ENCODE measurements at regions not wholly inside any gene's neighbourhood (a gene's known extent, or its start where the extent isn't known, plus 50 kb on each side); places are given as distances from the start of the nearest gene placed in this dataset.

DNA sequence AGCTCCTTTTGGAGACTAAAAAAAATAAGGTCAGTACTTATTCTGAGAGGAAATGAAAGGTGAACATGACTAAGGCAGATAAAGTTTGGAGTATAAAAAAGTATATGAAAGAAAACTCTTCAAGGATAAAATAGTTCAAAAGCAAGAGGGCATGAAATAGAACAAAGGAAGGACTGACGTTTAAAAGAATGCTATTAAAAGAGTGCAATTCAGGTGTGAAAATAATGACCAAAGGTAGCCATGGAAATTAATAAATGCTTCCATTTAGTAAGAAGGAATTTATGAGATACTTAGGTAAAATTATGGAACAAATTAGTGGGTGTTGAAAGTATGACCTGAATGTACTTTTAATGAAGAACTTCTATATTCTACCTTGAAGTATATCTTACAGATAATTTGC, 128.2 kb upstream of the WDFY3 start:
- Mint-ChIP-seq H3K9me3 (ENCODE audit: unreplicated experiment) (peaks cover 2% of the 10 kb centered on the region), H3K4me1 (ENCODE audit: low read depth, unreplicated experiment) (no peaks in the 10 kb centered on the region), H3K36me3 (ENCODE audit: low read depth, unreplicated experiment) (no peaks in the 10 kb centered on the region), H3K4me3 (ENCODE audit: unreplicated experiment) (no peak overlapping the region), H3K27me3 (ENCODE audit: low read depth, unreplicated experiment) (no peaks in the 10 kb centered on the region), H3K27ac (ENCODE audit: unreplicated experiment) (no peak overlapping the region)
- H3K4me3 ChIP-seq (ENCODE audit: insufficient read depth, low read depth, low read length) = no peak overlapping the region
- H3K4me2 ChIP-seq (ENCODE audit: low read length) = no peak overlapping the region
- no peaks in the 10 kb centered on the region for H3K4me1 ChIP-seq (ENCODE audit: insufficient read depth, low read length)
- no peaks in the 10 kb centered on the region for H4K20me1 ChIP-seq (ENCODE audit: insufficient read depth, low read length)
- H3K27me3 ChIP-seq (ENCODE audit: insufficient read depth, low read length) = no peaks in the 10 kb centered on the region
- no peak overlapping the region for H2AFZ ChIP-seq (ENCODE audit: low read depth, low read length)
- H3K79me2 ChIP-seq (ENCODE audit: insufficient read depth, low read length) = no peaks in the 10 kb centered on the region
- H3K9me3 ChIP-seq (ENCODE audit: insufficient read depth, low read depth, low read length) = no peaks in the 10 kb centered on the region
- TF ChIP-seq, protein P1, sequence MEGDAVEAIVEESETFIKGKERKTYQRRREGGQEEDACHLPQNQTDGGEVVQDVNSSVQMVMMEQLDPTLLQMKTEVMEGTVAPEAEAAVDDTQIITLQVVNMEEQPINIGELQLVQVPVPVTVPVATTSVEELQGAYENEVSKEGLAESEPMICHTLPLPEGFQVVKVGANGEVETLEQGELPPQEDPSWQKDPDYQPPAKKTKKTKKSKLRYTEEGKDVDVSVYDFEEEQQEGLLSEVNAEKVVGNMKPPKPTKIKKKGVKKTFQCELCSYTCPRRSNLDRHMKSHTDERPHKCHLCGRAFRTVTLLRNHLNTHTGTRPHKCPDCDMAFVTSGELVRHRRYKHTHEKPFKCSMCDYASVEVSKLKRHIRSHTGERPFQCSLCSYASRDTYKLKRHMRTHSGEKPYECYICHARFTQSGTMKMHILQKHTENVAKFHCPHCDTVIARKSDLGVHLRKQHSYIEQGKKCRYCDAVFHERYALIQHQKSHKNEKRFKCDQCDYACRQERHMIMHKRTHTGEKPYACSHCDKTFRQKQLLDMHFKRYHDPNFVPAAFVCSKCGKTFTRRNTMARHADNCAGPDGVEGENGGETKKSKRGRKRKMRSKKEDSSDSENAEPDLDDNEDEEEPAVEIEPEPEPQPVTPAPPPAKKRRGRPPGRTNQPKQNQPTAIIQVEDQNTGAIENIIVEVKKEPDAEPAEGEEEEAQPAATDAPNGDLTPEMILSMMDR (IDR thresholded peaks at IDR 0.05; ENCODE audit: insufficient read depth, low read depth, low read length) = no peak
- TF ChIP-seq EZH2 (IDR thresholded peaks at IDR 0.05; ENCODE audit: insufficient read depth, low read length) = no peak
- no peak for DNase-seq (ENCODE audit: low read depth)
- FAIRE-seq = no peak
- no peak overlapping the region for H3K27ac ChIP-seq (ENCODE audit: low read depth, low read length)
- no peaks in the 10 kb centered on the region for H3K36me3 ChIP-seq (ENCODE audit: insufficient read depth, low read length)
- no peak overlapping the region for H3K9ac ChIP-seq (ENCODE audit: low read length)

DNA sequence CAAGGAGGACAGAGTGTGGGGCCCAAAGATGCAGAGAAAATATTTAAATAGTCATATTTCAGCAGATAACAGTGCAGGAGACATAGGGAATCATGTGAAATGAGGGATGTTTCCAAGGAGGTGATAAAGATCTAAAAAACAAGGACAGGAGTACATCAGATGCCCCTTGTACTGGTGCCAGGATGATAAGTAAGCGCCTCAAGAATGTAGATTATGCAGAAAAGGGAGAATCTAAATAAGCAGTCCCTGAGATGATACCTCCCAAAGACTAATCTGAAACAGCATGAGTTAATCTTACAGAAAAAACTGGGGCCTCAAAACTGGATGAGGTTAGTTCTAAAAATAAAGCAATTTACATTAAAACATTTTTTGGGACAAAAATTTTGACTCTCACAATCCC, 136.1 kb upstream of the WDFY3 start:
- Mint-ChIP-seq H3K4me1 (ENCODE audit: low read depth, unreplicated experiment) (peaks cover 2% of the 10 kb centered on the region), H3K9me3 (ENCODE audit: unreplicated experiment) (no peaks in the 10 kb centered on the region), H3K36me3 (ENCODE audit: low read depth, unreplicated experiment) (no peaks in the 10 kb centered on the region), H3K27ac (ENCODE audit: unreplicated experiment) (no peak overlapping the region), H3K4me3 (ENCODE audit: unreplicated experiment) (no peak overlapping the region), H3K27me3 (ENCODE audit: low read depth, unreplicated experiment) (peaks cover 5% of the 10 kb centered on the region)
- Histone ChIP-seq H3K27ac (ENCODE audit: low read depth, low read length) (no peak overlapping the region), H4K20me1 (ENCODE audit: insufficient read depth, low read length) (no peaks in the 10 kb centered on the region), H3K4me2 (ENCODE audit: low read length) (no peak overlapping the region), H2AFZ (ENCODE audit: low read depth, low read length) (no peak overlapping the region), H3K4me3 (ENCODE audit: insufficient read depth, low read depth, low read length) (no peak overlapping the region), H3K9ac (ENCODE audit: low read length) (no peak overlapping the region), H3K79me2 (ENCODE audit: insufficient read depth, low read length) (no peaks in the 10 kb centered on the region), H3K27me3 (ENCODE audit: insufficient read depth, low read length) (no peaks in the 10 kb centered on the region), H3K9me3 (ENCODE audit: insufficient read depth, low read depth, low read length) (no peaks in the 10 kb centered on the region), H3K36me3 (ENCODE audit: insufficient read depth, low read length) (no peaks in the 10 kb centered on the region), H3K4me1 (ENCODE audit: insufficient read depth, low read length) (no peaks in the 10 kb centered on the region)
- TF ChIP-seq, protein P1 (IDR thresholded peaks at IDR 0.05; ENCODE audit: insufficient read depth, low read depth, low read length) = no peak
- TF ChIP-seq EZH2 (IDR thresholded peaks at IDR 0.05; ENCODE audit: insufficient read depth, low read length) = no peak
- DNase-seq (ENCODE audit: low read depth) = no peak
- no peak for FAIRE-seq

DNA sequence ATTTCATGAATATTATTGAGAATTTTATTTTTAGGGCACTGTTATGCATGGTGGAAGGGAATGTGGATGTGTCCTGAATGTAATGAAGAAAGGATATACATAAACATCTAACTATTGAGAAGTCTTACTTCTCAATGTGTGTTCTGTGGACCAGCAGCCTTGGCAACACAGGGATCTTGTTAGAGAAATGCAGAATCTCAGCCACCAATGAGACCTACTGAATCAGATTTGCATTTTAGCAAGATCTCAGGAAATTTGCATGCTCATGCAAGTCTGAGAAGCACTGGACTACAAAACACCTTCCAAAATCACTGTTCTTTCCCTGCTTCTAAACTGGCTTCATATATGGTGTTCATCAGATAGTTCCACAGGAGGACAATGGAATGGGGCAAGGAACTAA, 139.7 kb upstream of the WDFY3 start:
- no peaks in the 10 kb centered on the region for H3K27me3 ChIP-seq (ENCODE audit: insufficient read depth, low read length)
- no peaks in the 10 kb centered on the region for H3K36me3 ChIP-seq (ENCODE audit: insufficient read depth, low read length)
- FAIRE-seq = no peak
- no peak overlapping the region for H3K4me3 ChIP-seq (ENCODE audit: insufficient read depth, low read depth, low read length)
- no peaks in the 10 kb centered on the region for H3K9me3 ChIP-seq (ENCODE audit: insufficient read depth, low read depth, low read length)
- no peak overlapping the region for H3K9ac ChIP-seq (ENCODE audit: low read length)
- no peak overlapping the region for H3K4me2 ChIP-seq (ENCODE audit: low read length)
- Mint-ChIP-seq H3K27me3 (ENCODE audit: low read depth, unreplicated experiment) (peaks cover 5% of the 10 kb centered on the region), H3K4me1 (ENCODE audit: low read depth, unreplicated experiment) (peaks cover 6% of the 10 kb centered on the region), H3K36me3 (ENCODE audit: low read depth, unreplicated experiment) (no peaks in the 10 kb centered on the region), H3K9me3 (ENCODE audit: unreplicated experiment) (no peaks in the 10 kb centered on the region), H3K4me3 (ENCODE audit: unreplicated experiment) (no peak overlapping the region), H3K27ac (ENCODE audit: unreplicated experiment) (no peak overlapping the region)
- no peak for DNase-seq (ENCODE audit: low read depth)
- TF ChIP-seq, protein P1 (IDR thresholded peaks at IDR 0.05; ENCODE audit: insufficient read depth, low read depth, low read length) = no peak
- no peak for TF ChIP-seq EZH2 (IDR thresholded peaks at IDR 0.05; ENCODE audit: insufficient read depth, low read length)
- no peak overlapping the region for H3K27ac ChIP-seq (ENCODE audit: low read depth, low read length)
- no peak overlapping the region for H2AFZ ChIP-seq (ENCODE audit: low read depth, low read length)
- no peaks in the 10 kb centered on the region for H4K20me1 ChIP-seq (ENCODE audit: insufficient read depth, low read length)
- no peaks in the 10 kb centered on the region for H3K4me1 ChIP-seq (ENCODE audit: insufficient read depth, low read length)
- no peaks in the 10 kb centered on the region for H3K79me2 ChIP-seq (ENCODE audit: insufficient read depth, low read length)
